Ascending aorta (tissue), 2 donors: ENCODE measurements at regions not wholly inside any gene's neighbourhood (a gene's known extent, or its start where the extent isn't known, plus 50 kb on each side); places are given as distances from the start of the nearest gene placed in this dataset.

Experiments used
- DNase-seq, 2 donors: peaks; one replicate each; pipeline ENCODE4 v3.0.0-alpha.2; 2019; ENCODE audit warnings: low spot score in 2 of 2
- H3K27ac ChIP-seq, 2 donors: fragments of 200-600 bp; sonication (generic); one replicate each; pipeline ENCODE4 v1.5.1; 2016 to 2017; ENCODE audit warnings: mild to moderate bottlenecking in 1 of 2
- H3K27me3 ChIP-seq: fragments of 200-600 bp; sonication (generic); one replicate; pipeline ENCODE4 v1.5.1; 2017
- H3K36me3 ChIP-seq, 2 donors: fragments of 200-600 bp; sonication (generic); one replicate each; pipeline ENCODE4 v1.5.1; 2016
- H3K4me1 ChIP-seq, 2 donors: fragments of 200-600 bp; sonication (generic); one replicate each; pipeline ENCODE4 v1.5.1; 2016 to 2017; ENCODE audit warnings: mild to moderate bottlenecking in 1 of 2
- H3K4me3 ChIP-seq, 2 donors: fragments of 200-600 bp; sonication (generic); one replicate each; pipeline ENCODE4 v1.5.1; 2016 to 2017; ENCODE audit warnings: mild to moderate bottlenecking in 1 of 2
- H3K9me3 ChIP-seq, 2 donors: fragments of 200-600 bp; sonication (generic); one replicate each; pipeline ENCODE4 v1.5.1; 2016
- intact Hi-C: fragments of 100-400 bp; cut with DNase I; formaldehyde crosslinking; loops from one replicate; pipeline ENCODE4 v1.15.1; 2023
- TF ChIP-seq, protein P1 (sequence below), 3 experiments: fragments of 200-600 bp in 2 of 3; fragments of 450-650 bp in 1 of 3; sonication (generic) in 2 of 3; IDR thresholded peaks; one replicate each; pipeline ENCODE4 v1.5.1; 2016 to 2019; ENCODE audit warnings: antibody characterized with exemption in 3 of 3, mild to moderate bottlenecking in 1 of 3, moderate library complexity in 1 of 3

DNA sequence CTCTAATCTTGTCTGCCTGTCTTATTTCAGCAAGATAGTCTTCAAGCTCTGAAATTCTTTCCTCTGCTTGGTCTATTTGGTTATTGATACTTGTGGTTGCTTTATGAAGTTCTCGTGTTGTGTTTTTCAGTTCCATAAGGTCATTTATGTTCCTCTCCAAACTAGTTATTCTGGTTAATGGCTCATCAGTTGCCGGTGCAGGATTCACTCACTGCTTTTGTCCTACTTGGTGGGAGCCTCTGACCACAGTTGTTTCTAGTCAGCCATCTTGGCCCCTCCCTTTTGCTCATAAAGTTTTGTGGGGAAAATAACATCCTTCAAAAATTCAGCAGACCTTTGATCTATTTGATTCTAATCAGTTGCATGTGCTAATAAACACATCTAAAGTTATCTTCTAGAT lies 158.6 kb upstream of the PARD3B start:
- H3K27me3 ChIP-seq = no peaks in the 10 kb centered on the region
- H3K4me3 ChIP-seq = no peak overlapping the region
- no peaks in the 10 kb centered on the region for H3K9me3 ChIP-seq
- TF ChIP-seq, protein P1, sequence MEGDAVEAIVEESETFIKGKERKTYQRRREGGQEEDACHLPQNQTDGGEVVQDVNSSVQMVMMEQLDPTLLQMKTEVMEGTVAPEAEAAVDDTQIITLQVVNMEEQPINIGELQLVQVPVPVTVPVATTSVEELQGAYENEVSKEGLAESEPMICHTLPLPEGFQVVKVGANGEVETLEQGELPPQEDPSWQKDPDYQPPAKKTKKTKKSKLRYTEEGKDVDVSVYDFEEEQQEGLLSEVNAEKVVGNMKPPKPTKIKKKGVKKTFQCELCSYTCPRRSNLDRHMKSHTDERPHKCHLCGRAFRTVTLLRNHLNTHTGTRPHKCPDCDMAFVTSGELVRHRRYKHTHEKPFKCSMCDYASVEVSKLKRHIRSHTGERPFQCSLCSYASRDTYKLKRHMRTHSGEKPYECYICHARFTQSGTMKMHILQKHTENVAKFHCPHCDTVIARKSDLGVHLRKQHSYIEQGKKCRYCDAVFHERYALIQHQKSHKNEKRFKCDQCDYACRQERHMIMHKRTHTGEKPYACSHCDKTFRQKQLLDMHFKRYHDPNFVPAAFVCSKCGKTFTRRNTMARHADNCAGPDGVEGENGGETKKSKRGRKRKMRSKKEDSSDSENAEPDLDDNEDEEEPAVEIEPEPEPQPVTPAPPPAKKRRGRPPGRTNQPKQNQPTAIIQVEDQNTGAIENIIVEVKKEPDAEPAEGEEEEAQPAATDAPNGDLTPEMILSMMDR (IDR thresholded peaks at IDR 0.05) = no peak
- H3K27ac ChIP-seq = no peak overlapping the region
- no peaks in the 10 kb centered on the region for H3K36me3 ChIP-seq
- H3K4me1 ChIP-seq = no peaks in the 10 kb centered on the region
- intact Hi-C loops = no loop called here
- no peak for DNase-seq

DNA sequence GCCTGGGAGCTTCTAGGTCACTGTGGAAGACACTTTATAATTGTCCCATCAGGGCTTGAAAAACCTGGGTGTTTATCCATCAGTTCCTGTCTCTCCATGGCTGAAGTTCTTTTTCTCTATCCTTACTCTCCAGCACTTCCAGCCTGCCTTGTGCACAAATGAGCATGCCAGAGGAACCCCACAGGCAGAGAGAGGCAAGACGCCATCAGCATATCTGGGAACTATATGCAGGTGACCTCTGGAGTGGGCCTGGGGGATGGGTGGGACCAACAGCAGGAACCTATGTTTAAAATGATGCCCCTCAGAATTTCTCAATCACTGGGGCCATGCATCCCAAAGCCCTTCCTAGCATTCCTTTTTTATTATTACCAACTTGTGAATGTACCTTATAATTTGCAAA lies 156.2 kb upstream of the PARD3B start:
- Histone ChIP-seq H3K27ac (no peak overlapping the region), H3K9me3 (no peaks in the 10 kb centered on the region), H3K4me1 (no peaks in the 10 kb centered on the region), H3K36me3 (no peaks in the 10 kb centered on the region), H3K4me3 (no peak overlapping the region), H3K27me3 (no peaks in the 10 kb centered on the region)
- TF ChIP-seq, protein P1 (IDR thresholded peaks at IDR 0.05) = no peak
- DNase-seq = no peak
- intact Hi-C loops = no loop called here

DNA sequence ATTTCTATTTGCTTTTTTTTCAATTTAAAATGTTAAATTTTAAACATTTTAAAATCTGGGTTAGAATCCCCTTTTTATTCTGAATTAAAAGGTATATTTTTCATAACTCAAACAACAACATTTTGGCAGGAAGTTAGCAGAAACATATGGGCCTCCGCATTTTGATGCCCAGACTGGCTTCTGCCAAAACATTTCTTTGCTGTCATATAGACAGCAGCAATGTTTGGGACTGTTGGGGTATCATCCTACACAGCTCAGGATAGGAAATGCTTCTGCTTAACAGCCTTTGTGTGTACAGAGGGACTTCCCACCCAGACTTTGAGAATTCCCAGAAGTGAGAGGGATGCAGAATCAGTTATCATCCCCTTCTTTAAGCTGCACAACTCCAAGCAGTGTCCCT lies 155.4 kb upstream of the PARD3B start:
- H3K27ac ChIP-seq = no peak overlapping the region
- H3K4me1 ChIP-seq = no peaks in the 10 kb centered on the region
- no peaks in the 10 kb centered on the region for H3K27me3 ChIP-seq
- DNase-seq = no peak
- H3K4me3 ChIP-seq = no peak overlapping the region
- no peaks in the 10 kb centered on the region for H3K9me3 ChIP-seq
- no peaks in the 10 kb centered on the region for H3K36me3 ChIP-seq
- TF ChIP-seq, protein P1 (IDR thresholded peaks at IDR 0.05) = no peak
- intact Hi-C loops = no loop called here

DNA sequence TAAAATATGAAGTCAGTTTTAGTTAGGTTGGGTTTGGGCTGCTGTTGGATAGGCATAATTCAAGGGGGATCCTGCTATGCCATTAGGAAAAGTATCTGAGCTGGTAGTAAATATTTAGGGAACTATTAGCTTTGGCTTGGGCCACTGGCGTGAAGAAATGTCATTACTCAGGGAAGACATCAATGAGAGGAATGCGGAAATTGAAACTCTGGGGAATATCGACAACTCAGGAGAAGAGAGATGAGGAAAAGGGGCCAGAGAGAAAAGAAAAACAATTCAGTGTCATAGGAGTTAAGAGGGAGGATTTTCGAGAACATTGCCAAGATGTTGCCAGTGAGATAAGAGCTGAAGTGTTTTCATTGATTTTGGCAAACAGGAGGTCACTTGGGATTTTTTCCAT lies 149.7 kb upstream of the PARD3B start:
- intact Hi-C loops = no loop called here
- Histone ChIP-seq H3K9me3 (no peaks in the 10 kb centered on the region), H3K4me3 (no peak overlapping the region), H3K27ac (no peak overlapping the region), H3K27me3 (no peaks in the 10 kb centered on the region), H3K4me1 (no peaks in the 10 kb centered on the region), H3K36me3 (no peaks in the 10 kb centered on the region)
- TF ChIP-seq, protein P1 (IDR thresholded peaks at IDR 0.05) = no peak
- DNase-seq = no peak

DNA sequence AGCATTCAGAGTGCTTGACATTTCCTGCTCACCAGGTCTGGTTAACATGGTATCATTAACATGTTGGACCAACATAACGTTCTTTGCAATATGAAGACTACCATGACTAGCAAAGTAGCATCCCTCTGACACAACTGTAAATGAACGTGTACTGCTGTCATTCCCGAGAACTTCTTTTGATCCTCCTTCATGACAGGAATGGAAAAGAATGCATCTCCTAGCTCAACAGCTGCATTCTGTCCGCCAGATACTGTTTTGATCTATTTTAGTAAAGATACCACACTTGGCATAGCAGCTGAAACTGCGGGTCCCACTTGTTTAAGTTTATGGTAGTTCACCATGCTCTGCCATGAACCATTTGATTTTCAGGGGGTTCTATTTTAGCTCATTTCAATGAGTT lies 144.2 kb upstream of the PARD3B start:
- Histone ChIP-seq H3K9me3 (no peaks in the 10 kb centered on the region), H3K4me1 (no peaks in the 10 kb centered on the region), H3K4me3 (no peak overlapping the region), H3K36me3 (no peaks in the 10 kb centered on the region), H3K27me3 (no peaks in the 10 kb centered on the region), H3K27ac (no peak overlapping the region)
- TF ChIP-seq, protein P1 (IDR thresholded peaks at IDR 0.05) = no peak
- no peak for DNase-seq
- intact Hi-C loops = no loop called here
